ENCODE measurements at regions not wholly inside any gene's neighbourhood (a gene's known extent, or its start where the extent isn't known, plus 50 kb on each side); places are given as distances from the start of the nearest gene placed in this dataset.

DNA sequence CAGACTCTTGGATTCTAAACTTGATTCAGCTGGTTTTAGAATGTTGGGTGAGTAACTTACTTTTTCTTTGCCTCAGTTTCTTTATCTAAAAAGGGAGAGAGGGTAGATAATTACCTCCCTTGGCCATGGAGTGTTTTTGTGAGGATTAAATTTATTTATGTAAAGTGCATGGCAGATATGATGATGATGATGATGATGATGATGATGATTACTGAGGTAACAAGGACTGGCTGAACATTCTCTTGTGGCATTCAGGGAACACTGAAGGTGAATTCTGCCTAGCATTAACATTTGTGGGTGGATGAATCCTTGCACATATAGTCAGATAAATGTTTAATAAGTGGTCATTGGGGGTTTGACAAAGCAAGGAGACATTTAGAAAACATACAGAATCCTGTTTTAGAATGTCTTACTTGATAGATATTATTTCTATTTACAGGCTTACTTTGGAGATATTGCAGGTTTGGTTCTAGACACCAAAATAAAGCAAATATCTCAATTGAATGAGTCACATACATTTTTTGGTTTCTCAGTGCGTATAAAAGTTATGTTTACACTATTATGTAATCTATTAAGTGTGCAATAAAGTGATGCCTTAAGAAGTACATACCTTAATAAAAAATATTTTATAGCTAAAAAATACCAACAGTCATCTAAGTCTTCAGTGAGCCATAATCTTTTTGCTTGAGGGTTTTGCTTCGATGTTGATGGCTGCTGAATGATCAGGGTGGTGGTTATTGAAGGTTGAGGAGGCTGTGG is 123.2 kb downstream of the SNAPC1 start:
- TF ChIP-seq, protein P1, sequence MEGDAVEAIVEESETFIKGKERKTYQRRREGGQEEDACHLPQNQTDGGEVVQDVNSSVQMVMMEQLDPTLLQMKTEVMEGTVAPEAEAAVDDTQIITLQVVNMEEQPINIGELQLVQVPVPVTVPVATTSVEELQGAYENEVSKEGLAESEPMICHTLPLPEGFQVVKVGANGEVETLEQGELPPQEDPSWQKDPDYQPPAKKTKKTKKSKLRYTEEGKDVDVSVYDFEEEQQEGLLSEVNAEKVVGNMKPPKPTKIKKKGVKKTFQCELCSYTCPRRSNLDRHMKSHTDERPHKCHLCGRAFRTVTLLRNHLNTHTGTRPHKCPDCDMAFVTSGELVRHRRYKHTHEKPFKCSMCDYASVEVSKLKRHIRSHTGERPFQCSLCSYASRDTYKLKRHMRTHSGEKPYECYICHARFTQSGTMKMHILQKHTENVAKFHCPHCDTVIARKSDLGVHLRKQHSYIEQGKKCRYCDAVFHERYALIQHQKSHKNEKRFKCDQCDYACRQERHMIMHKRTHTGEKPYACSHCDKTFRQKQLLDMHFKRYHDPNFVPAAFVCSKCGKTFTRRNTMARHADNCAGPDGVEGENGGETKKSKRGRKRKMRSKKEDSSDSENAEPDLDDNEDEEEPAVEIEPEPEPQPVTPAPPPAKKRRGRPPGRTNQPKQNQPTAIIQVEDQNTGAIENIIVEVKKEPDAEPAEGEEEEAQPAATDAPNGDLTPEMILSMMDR (IDR thresholded peaks at IDR 0.05): no peak
- TF ChIP-seq EZH2 (IDR thresholded peaks at IDR 0.05; ENCODE audit: borderline replicate concordance, insufficient read depth, low read depth, low read length, poor library complexity, severe bottlenecking): no peak
- POLR2A ChIA-PET: no interaction called here
- Mint-ChIP-seq H3K4me3 (peak overlapping the region; percentile 71), H3K27ac (no peak overlapping the region), H3K27me3 (no peaks in the 10 kb centered on the region), H3K4me1 (peaks cover 54% of the 10 kb centered on the region), H3K9me3 (ENCODE audit: insufficient read depth) (no peaks in the 10 kb centered on the region)
- intact Hi-C loops (cut with micrococcal nuclease): no loop called here
- no peaks in the 10 kb centered on the region for H4K20me1 ChIP-seq (ENCODE audit: control insufficient read depth, insufficient read depth, low read length, poor library complexity, severe bottlenecking)
- no peak overlapping the region for H3K27ac ChIP-seq (ENCODE audit: low read length in 2 of 2)
- no CpG with 5 or more reads among the region's 2 CpGs for WGBS (ENCODE audit: insufficient coverage)
- H3K4me2 ChIP-seq (replicated peaks; ENCODE audit: low read depth, low read length, poor library complexity, severe bottlenecking): peak overlapping the region; percentile 71
- peaks cover 54 to 57% of the 10 kb centered on the region in 2 donors for H3K4me1 ChIP-seq (ENCODE audit: control insufficient read depth in 2 of 2, insufficient read depth in 2 of 2, low read length in 2 of 2)
- peaks cover 0 to 3% (median 0%) of the 10 kb centered on the region in 3 donors for H3K9me3 ChIP-seq (ENCODE audit: control extremely low read depth in 1 of 3, control insufficient read depth in 2 of 3, insufficient read depth in 1 of 3, low read length in 2 of 3)
- H3K4me3 ChIP-seq (ENCODE audit: control extremely low read depth in 1 of 5, extremely low read depth in 1 of 5, insufficient read depth in 1 of 5, low read depth in 2 of 5, low read length in 4 of 5): no peak overlapping the region
- DNase-seq (no peak), ATAC-seq (ENCODE audit: low read depth) (no peak)
- H3K79me2 ChIP-seq (ENCODE audit: control insufficient read depth, insufficient read depth, low read length): no peaks in the 10 kb centered on the region
- CTCF ChIA-PET: interaction anchor here (0.9 to 6.5 kb wide), 5 partner anchors 8 to 241 kb away, joined by 4 to 48 read pairs (median 5); no protein-coding TSS in a partner anchor
- no peak overlapping the region for H2AFZ ChIP-seq (ENCODE audit: insufficient read depth, low read depth, low read length, poor library complexity, severe bottlenecking)
- no peak overlapping the region for H3K9ac ChIP-seq (ENCODE audit: low read length)
- no peaks in the 10 kb centered on the region for H3K36me3 ChIP-seq (replicated peaks in 1 of 2; ENCODE audit: control extremely low read depth in 1 of 2, control insufficient read depth in 1 of 2, extremely low read depth in 1 of 2, insufficient read depth in 2 of 2, low read length in 1 of 2)
- H3K27me3 ChIP-seq (replicated peaks in 1 of 4; ENCODE audit: control extremely low read depth in 1 of 4, control insufficient read depth in 3 of 4, insufficient read depth in 4 of 4, low read length in 3 of 4): no peaks in the 10 kb centered on the region

DNA sequence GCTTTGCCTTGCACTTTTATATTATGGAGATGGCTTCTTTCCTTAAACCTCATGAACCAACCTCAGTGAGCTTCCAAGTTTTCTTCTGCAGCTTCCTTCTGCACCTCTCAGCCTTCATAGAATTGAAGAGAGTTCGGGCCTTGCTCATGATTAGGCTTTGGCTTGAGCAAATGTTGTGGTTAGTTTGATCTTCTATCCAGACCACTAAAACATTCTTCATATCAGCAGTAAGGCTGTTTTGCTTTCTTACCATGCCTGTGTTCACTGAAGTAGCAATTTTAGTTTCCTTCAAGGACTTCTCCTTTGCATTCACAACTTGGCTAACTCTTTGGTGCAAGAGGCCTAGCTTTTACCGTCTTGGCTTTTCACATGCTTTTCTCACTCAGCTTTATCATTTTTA is 125.4 kb downstream of the SNAPC1 start:
- Histone ChIP-seq H3K4me3 (ENCODE audit: control extremely low read depth in 1 of 5, extremely low read depth in 1 of 5, insufficient read depth in 1 of 5, low read depth in 2 of 5, low read length in 4 of 5) (no peak overlapping the region), H4K20me1 (ENCODE audit: control insufficient read depth, insufficient read depth, low read length, poor library complexity, severe bottlenecking) (no peaks in the 10 kb centered on the region), H2AFZ (ENCODE audit: insufficient read depth, low read depth, low read length, poor library complexity, severe bottlenecking) (peak overlapping the region; percentile 36), H3K27ac (ENCODE audit: low read length in 2 of 2) (peak overlapping the region in 1 of 2 donors; percentile 56), H3K4me2 (replicated peaks; ENCODE audit: low read depth, low read length, poor library complexity, severe bottlenecking) (peak overlapping the region; percentile 35), H3K9ac (ENCODE audit: low read length) (no peak overlapping the region), H3K27me3 (replicated peaks in 1 of 4; ENCODE audit: control extremely low read depth in 1 of 4, control insufficient read depth in 3 of 4, insufficient read depth in 4 of 4, low read length in 3 of 4) (no peaks in the 10 kb centered on the region), H3K36me3 (replicated peaks in 1 of 2; ENCODE audit: control extremely low read depth in 1 of 2, control insufficient read depth in 1 of 2, extremely low read depth in 1 of 2, insufficient read depth in 2 of 2, low read length in 1 of 2) (no peaks in the 10 kb centered on the region), H3K79me2 (ENCODE audit: control insufficient read depth, insufficient read depth, low read length) (no peaks in the 10 kb centered on the region), H3K4me1 (ENCODE audit: control insufficient read depth in 2 of 2, insufficient read depth in 2 of 2, low read length in 2 of 2) (peaks cover 64 to 66% of the 10 kb centered on the region in 2 donors), H3K9me3 (ENCODE audit: control extremely low read depth in 1 of 3, control insufficient read depth in 2 of 3, insufficient read depth in 1 of 3, low read length in 2 of 3) (peaks cover 0 to 3% (median 0%) of the 10 kb centered on the region in 3 donors)
- DNase-seq (peak; percentile 32), ATAC-seq (ENCODE audit: low read depth) (no peak)
- Mint-ChIP-seq H3K9me3 (ENCODE audit: insufficient read depth) (no peaks in the 10 kb centered on the region), H3K4me3 (peak overlapping the region; percentile 27), H3K27me3 (no peaks in the 10 kb centered on the region), H3K4me1 (peaks cover 72% of the 10 kb centered on the region), H3K27ac (peak overlapping the region; percentile 60)
- ChIA-PET CTCF (interaction anchor here (0.7 to 6.5 kb wide), 8 partner anchors 11 to 425 kb away, joined by 3 to 48 read pairs (median 4); no protein-coding TSS in a partner anchor), POLR2A (no interaction called here)
- TF ChIP-seq, protein P1 (IDR thresholded peaks at IDR 0.05): no peak
- TF ChIP-seq EZH2 (IDR thresholded peaks at IDR 0.05; ENCODE audit: borderline replicate concordance, insufficient read depth, low read depth, low read length, poor library complexity, severe bottlenecking): no peak
- intact Hi-C loops (cut with micrococcal nuclease): no loop called here
- WGBS (ENCODE audit: insufficient coverage): no CpG with 5 or more reads among the region's 2 CpGs
